ENCODE measurements at regions not wholly inside any gene's neighbourhood (a gene's known extent, or its start where the extent isn't known, plus 50 kb on each side); places are given as distances from the start of the nearest gene placed in this dataset.

GRCh38 chr10:131492211-131492857 lies 180.8 kb upstream of the TCERG1L start:
- DNase-seq, result no peak

- no peak for DNase-seq
Observed at GRCh38 chr10:131493432-131493831, 181.9 kb upstream of the TCERG1L start.

GRCh38 chr10:131494451-131494850 lies 182.9 kb upstream of the TCERG1L start:
- DNase-seq, result no peak

GRCh38 chr10:131495224-131495623 lies 183.7 kb upstream of the TCERG1L start:
- no peak for DNase-seq

GRCh38 chr10:131495892-131496291 lies 184.4 kb upstream of the TCERG1L start:
- no peak for DNase-seq

- DNase-seq, result no peak
Observed at GRCh38 chr10:131496351-131497052, 185.0 kb upstream of the TCERG1L start.

GRCh38 chr10:131499566-131499965 lies 188.0 kb upstream of the TCERG1L start:
- DNase-seq, result no peak

- no peak for DNase-seq
Observed at GRCh38 chr10:131500181-131500580, 188.7 kb upstream of the TCERG1L start.

- DNase-seq, result no peak
Observed at GRCh38 chr10:131500892-131501291, 189.4 kb upstream of the TCERG1L start.

- DNase-seq, result no peak
Observed at GRCh38 chr10:131503992-131504391, 192.5 kb upstream of the TCERG1L start.

- no peak for DNase-seq
Observed at GRCh38 chr10:131511391-131511790, 199.9 kb upstream of the TCERG1L start.

GRCh38 chr10:131512852-131513251 lies 201.3 kb upstream of the TCERG1L start:
- no peak for DNase-seq

GRCh38 chr10:131513445-131513844 lies 201.9 kb upstream of the TCERG1L start:
- DNase-seq, result no peak

GRCh38 chr10:131513901-131514300 lies 202.4 kb upstream of the TCERG1L start:
- no peak for DNase-seq

- no peak for DNase-seq
Observed at GRCh38 chr10:131514454-131514853, 202.9 kb upstream of the TCERG1L start.

GRCh38 chr10:131516285-131516684 lies 204.8 kb upstream of the TCERG1L start:
- no peak for DNase-seq

GRCh38 chr10:131517781-131518180 lies 206.3 kb upstream of the TCERG1L start:
- no peak for DNase-seq

- no peak for DNase-seq
Observed at GRCh38 chr10:131519723-131520605, 208.4 kb upstream of the TCERG1L start.

GRCh38 chr10:131531265-131532190 lies 220.0 kb upstream of the TCERG1L start:
- no peak for DNase-seq

GRCh38 chr10:131532291-131532690 lies 220.8 kb upstream of the TCERG1L start:
- DNase-seq, result no peak

GRCh38 chr10:131532745-131533341 lies 221.3 kb upstream of the TCERG1L start:
- no peak for DNase-seq
